ENCODE measurements at regions not wholly inside any gene's neighbourhood (a gene's known extent, or its start where the extent isn't known, plus 50 kb on each side); places are given as distances from the start of the nearest gene placed in this dataset.

DNA sequence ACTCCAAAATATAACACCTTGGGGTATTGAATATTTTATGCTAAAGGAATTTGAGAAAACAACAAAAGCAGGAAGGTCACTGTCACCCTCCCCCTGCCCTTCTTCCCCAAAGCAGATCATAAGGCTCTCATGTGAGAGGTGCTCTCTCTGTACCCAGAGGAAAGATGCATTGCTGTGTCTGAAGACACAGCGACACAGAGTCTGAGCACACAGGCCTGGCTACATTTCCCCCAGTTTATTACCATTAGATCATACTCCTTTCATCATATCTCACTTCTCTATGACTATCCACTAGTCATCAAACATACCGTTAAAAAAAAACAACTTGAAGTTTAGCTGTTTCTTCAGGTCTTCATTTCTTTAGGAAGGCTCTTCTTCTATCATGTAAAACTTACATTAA is 127.1 kb downstream of the PPIAL4G start:
- Histone ChIP-seq H3K4me3 (no peak overlapping the region), H3K4me1 (peaks cover 0 to 8% (median 0%) of the 10 kb centered on the region in 4 donors), H3K9me3 (no peaks in the 10 kb centered on the region), H3K36me3 (no peaks in the 10 kb centered on the region), H3K27me3 (peaks cover 0 to 95% (median 20%) of the 10 kb centered on the region in 4 donors), H3K27ac (replicated peaks in 1 of 4) (no peak overlapping the region)
- 93% methylated on average over 2 of the region's 2 CpGs for WGBS
- intact Hi-C loops (cut with DNase I) = no loop called here
- no peak for TF ChIP-seq POLR2AphosphoS5 (IDR thresholded peaks at IDR 0.05)
- TF ChIP-seq EP300 (IDR thresholded peaks at IDR 0.05) = no peak
- no peak for TF ChIP-seq POLR2A (IDR thresholded peaks at IDR 0.05; ENCODE audit: low read depth)
- TF ChIP-seq, protein P1, sequence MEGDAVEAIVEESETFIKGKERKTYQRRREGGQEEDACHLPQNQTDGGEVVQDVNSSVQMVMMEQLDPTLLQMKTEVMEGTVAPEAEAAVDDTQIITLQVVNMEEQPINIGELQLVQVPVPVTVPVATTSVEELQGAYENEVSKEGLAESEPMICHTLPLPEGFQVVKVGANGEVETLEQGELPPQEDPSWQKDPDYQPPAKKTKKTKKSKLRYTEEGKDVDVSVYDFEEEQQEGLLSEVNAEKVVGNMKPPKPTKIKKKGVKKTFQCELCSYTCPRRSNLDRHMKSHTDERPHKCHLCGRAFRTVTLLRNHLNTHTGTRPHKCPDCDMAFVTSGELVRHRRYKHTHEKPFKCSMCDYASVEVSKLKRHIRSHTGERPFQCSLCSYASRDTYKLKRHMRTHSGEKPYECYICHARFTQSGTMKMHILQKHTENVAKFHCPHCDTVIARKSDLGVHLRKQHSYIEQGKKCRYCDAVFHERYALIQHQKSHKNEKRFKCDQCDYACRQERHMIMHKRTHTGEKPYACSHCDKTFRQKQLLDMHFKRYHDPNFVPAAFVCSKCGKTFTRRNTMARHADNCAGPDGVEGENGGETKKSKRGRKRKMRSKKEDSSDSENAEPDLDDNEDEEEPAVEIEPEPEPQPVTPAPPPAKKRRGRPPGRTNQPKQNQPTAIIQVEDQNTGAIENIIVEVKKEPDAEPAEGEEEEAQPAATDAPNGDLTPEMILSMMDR (IDR thresholded peaks at IDR 0.05) = no peak
- no peak for DNase-seq (ENCODE audit: extremely low spot score)

DNA sequence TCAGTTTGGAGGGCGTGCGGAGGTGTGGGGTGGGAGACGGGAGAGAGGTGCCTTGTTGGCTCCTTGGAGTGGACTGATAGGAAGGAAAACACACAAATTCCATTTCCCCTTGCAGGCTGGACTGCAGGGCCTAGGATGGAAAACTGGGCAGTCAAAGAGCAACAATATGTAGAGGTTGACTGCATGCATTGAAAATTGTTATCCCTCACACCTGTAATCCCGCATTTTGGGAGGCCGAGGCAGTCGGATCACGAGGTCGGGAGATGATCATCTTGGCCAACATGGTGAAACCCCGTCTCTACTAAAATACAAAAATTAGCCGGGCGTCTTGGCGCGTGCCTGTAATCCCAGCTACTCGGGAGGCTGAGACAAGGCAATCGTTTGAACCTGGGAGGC is 128.2 kb downstream of the PPIAL4G start:
- H3K27me3 ChIP-seq = peaks cover 0 to 95% (median 23%) of the 10 kb centered on the region in 4 donors
- TF ChIP-seq, protein P1 (IDR thresholded peaks at IDR 0.05) = no peak
- no peak for TF ChIP-seq EP300 (IDR thresholded peaks at IDR 0.05)
- TF ChIP-seq POLR2A (IDR thresholded peaks at IDR 0.05; ENCODE audit: low read depth) = no peak
- no peak for TF ChIP-seq POLR2AphosphoS5 (IDR thresholded peaks at IDR 0.05)
- no peaks in the 10 kb centered on the region for H3K9me3 ChIP-seq
- H3K4me3 ChIP-seq = no peak overlapping the region
- 67% methylated on average over 15 of the region's 15 CpGs for WGBS
- H3K36me3 ChIP-seq = no peaks in the 10 kb centered on the region
- intact Hi-C loops (cut with DNase I) = no loop called here
- peaks cover 0 to 8% (median 0%) of the 10 kb centered on the region in 4 donors for H3K4me1 ChIP-seq
- DNase-seq (ENCODE audit: extremely low spot score) = no peak
- H3K27ac ChIP-seq (replicated peaks in 1 of 4) = no peak overlapping the region

DNA sequence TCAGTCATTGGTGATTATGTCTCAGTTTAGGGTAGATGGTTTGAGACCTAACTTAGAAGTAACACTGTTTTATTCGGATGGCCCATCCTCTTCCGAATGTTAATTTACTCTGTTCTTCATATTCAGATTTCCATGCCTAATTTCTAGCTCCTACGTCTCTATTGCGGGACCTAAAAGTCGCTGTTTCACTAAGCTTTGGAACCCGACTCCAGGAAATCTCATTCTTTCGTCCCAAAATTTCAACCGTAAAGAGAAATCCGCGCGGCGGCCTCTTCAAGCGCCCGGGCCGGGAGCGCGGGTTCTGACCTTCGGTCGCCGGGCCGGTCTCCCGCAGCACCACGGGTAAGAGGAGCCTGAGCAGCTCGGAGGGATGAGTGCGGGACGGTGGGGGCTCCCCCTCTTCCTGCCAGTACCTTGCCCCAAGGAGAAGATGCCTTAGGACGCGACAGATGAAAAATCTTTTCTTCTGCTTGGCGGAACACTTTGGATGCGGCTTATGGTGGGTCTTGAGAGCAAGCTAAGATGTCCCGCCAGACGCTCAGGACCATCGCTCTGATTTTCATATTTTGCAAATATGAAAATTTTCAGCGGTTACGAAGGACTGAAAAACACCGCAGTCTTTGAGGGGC is 128.7 kb downstream of the PPIAL4G start:
- Histone ChIP-seq H3K27ac (replicated peaks in 1 of 4) (no peak overlapping the region), H3K36me3 (no peaks in the 10 kb centered on the region), H3K9me3 (no peaks in the 10 kb centered on the region), H3K4me3 (peak overlapping the region in 2 of 4 donors; percentile 8 to 16), H3K4me1 (peaks cover 0 to 8% (median 0%) of the 10 kb centered on the region in 4 donors), H3K27me3 (peaks cover 0 to 90% (median 23%) of the 10 kb centered on the region in 4 donors)
- intact Hi-C loops (cut with DNase I) = no loop called here
- no peak for DNase-seq (ENCODE audit: extremely low spot score)
- 38% methylated on average over 25 of the region's 36 CpGs for WGBS
- TF ChIP-seq, protein P1 (IDR thresholded peaks at IDR 0.05) = no peak
- TF ChIP-seq EP300 (IDR thresholded peaks at IDR 0.05) (no peak), POLR2A (IDR thresholded peaks at IDR 0.05; ENCODE audit: low read depth) (no peak), POLR2AphosphoS5 (IDR thresholded peaks at IDR 0.05) (no peak)

DNA sequence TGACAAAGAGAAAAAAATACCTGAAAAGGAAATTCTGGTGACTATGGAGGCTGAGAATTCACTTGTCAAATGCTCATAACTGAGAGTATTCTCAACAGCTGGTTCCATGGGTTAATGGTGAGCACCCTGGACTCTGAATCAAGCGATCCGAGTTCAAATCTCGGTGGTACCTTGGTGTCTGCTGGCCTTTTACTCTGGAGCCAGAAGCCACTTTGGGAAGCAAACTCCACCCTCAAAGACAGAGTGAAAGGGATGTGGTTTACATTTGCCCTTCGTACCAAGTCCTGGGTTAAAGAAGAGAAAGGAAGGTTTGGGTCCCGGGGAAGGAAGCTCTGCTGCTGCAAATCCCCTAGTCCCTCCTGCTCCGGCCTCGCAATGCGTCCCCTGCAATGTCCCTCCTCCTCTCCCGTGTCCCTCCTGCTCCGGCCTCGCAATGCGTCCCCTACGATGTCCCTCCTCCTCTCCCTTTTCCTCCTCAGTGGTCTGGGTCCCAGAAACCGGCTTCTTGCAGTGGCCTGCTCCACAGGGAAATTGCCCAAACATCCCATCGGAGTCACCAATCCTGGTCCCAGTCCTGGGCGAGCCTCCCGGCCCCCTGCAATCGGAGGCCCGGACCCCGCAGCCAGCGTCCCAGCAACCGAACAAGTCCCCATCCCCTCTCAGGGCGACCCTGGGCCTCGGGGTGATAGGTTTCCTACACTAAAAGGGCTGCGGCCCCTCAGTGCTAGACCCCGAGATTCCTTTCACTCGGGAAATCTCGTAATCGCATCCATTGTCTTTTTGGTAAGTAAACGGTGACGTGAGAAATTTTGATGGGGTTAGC is 129.4 kb downstream of the PPIAL4G start:
- Histone ChIP-seq H3K27ac (replicated peaks in 1 of 4) (no peak overlapping the region), H3K4me3 (peak overlapping the region in 2 of 4 donors; percentile 8 to 18), H3K27me3 (peaks cover 0 to 90% (median 23%) of the 10 kb centered on the region in 4 donors), H3K9me3 (no peaks in the 10 kb centered on the region), H3K36me3 (no peaks in the 10 kb centered on the region), H3K4me1 (peaks cover 0 to 8% (median 0%) of the 10 kb centered on the region in 4 donors)
- TF ChIP-seq, protein P1 (IDR thresholded peaks at IDR 0.05) = no peak
- TF ChIP-seq POLR2AphosphoS5 (IDR thresholded peaks at IDR 0.05) = no peak
- TF ChIP-seq POLR2A (IDR thresholded peaks at IDR 0.05; ENCODE audit: low read depth) = no peak
- TF ChIP-seq EP300 (IDR thresholded peaks at IDR 0.05) = no peak
- intact Hi-C loops (cut with DNase I) = no loop called here
- WGBS = 45% methylated on average over 29 of the region's 31 CpGs
- no peak for DNase-seq (ENCODE audit: extremely low spot score)

All from esophagus muscularis mucosa (tissue), 4 donors.